BJ (cell line): ENCODE measurements at regions not wholly inside any gene's neighbourhood (a gene's known extent, or its start where the extent isn't known, plus 50 kb on each side); places are given as distances from the start of the nearest gene placed in this dataset.

Experiments used
- CTCF ChIA-PET: fragments of 350-600 bp; formaldehyde crosslinking; extraction: SDS; loops from one replicate; lab custom pipeline; 2021; ENCODE audit warnings: antibody characterized with exemption, inconsistent platforms; lab: Yijun Ruan, JAX
- POLR2A ChIA-PET: fragments of 300-600 bp; sonication (Branson Sonifier 250); formaldehyde crosslinking; extraction: SDS; loops from one replicate; lab custom pipeline; 2021; ENCODE audit warnings: antibody characterized with exemption; lab: Charles Lee
- DNase-seq: peaks from one replicate; pipeline ENCODE4 v3.0.0-alpha.2; 2011; ENCODE audit warnings: low read depth
- H3K27me3 ChIP-seq: 2 replicates; pipeline ENCODE4 v1.6.0; 2011; ENCODE audit warnings: low read length; ENCODE audit not compliant: control insufficient read depth, insufficient read depth
- H3K36me3 ChIP-seq: 2 replicates; pipeline ENCODE4 v1.5.1; 2011; ENCODE audit warnings: low read length; ENCODE audit not compliant: control insufficient read depth, insufficient read depth
- H3K4me3 ChIP-seq: 2 replicates; pipeline ENCODE4 v1.5.1; 2011; ENCODE audit warnings: low read depth, mild to moderate bottlenecking, control low read depth, low read length
- CTCF ChIP-seq: IDR thresholded peaks from 2 replicates; pipeline ENCODE4 v1.5.1; 2011; ENCODE audit warnings: low read depth, mild to moderate bottlenecking, control low read depth, inconsistent platforms, low read length, moderate library complexity; ENCODE audit not compliant: insufficient read depth

GRCh38 chr13:62583466-62583865 is 1167.8 kb upstream of the PCDH20 start:
- POLR2A ChIA-PET = no interaction called here
- Histone ChIP-seq H3K4me3 (no peak overlapping the region), H3K27me3 (no peaks in the 10 kb centered on the region), H3K36me3 (no peaks in the 10 kb centered on the region)
- TF ChIP-seq CTCF = no peak
- CTCF ChIA-PET = no interaction called here
- DNase-seq = no peak

DNA sequence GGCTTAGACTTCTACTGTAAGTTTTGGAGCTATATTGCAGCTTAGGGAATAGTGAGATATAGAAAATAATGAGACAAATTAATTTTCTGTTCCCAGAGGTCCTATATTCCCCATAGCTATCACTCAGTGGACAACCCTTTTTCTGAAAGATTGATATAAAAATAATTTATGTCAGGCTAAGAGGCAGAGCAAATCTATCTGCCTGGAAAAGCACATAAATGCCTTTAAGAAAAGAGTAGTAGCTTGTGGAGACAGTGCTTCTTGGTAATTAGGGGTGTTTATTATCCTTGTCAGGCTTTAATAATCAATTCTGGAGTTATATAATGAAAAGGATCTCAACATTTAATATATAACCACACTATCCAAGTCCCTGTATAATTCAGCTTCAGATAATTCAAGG is 1162.8 kb upstream of the PCDH20 start:
- Histone ChIP-seq H3K4me3 (no peak overlapping the region), H3K27me3 (no peaks in the 10 kb centered on the region), H3K36me3 (no peaks in the 10 kb centered on the region)
- ChIA-PET POLR2A (no interaction called here), CTCF (no interaction called here)
- DNase-seq = no peak
- no peak for TF ChIP-seq CTCF

DNA sequence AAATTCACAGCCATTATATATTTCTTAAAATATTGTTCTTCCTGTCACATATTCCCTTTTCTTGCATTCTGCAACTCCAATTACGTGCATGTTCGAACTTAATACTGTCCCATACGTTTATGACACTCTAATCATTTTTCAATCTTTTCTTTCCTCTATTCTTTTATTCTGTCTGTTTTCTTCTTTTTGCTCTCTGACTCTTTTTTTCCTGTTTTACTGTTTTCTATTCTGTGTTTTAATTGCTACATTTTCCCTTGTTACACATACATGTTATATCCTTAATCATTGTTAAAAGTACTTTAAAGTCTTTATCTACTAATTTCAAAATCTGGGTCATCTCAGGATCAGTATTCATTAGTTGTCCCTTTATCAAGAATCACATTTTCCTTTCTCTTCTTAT is 1149.1 kb upstream of the PCDH20 start:
- Histone ChIP-seq H3K4me3 (no peak overlapping the region), H3K36me3 (no peaks in the 10 kb centered on the region), H3K27me3 (no peaks in the 10 kb centered on the region)
- CTCF ChIA-PET = no interaction called here
- DNase-seq = no peak
- TF ChIP-seq CTCF = no peak
- POLR2A ChIA-PET = no interaction called here

- no peak for DNase-seq
- POLR2A ChIA-PET = no interaction called here
- no peak overlapping the region for H3K4me3 ChIP-seq
- H3K36me3 ChIP-seq = no peaks in the 10 kb centered on the region
- no peak for TF ChIP-seq CTCF
- CTCF ChIA-PET = no interaction called here
- H3K27me3 ChIP-seq = no peaks in the 10 kb centered on the region
Measured at GRCh38 chr13:62563251-62563650, 1147.6 kb upstream of the PCDH20 start.

GRCh38 chr13:62556978-62557377 is 1141.3 kb upstream of the PCDH20 start:
- POLR2A ChIA-PET = no interaction called here
- DNase-seq = no peak
- CTCF ChIA-PET = no interaction called here

More at GRCh38 chr13:62556978-62557377, 1141.3 kb upstream of the PCDH20 start:
- no peaks in the 10 kb centered on the region for H3K27me3 ChIP-seq
- no peaks in the 10 kb centered on the region for H3K36me3 ChIP-seq
- H3K4me3 ChIP-seq = no peak overlapping the region
- no peak for TF ChIP-seq CTCF
